MCF 10A (cell line): ENCODE measurements at regions not wholly inside any gene's neighbourhood (a gene's known extent, or its start where the extent isn't known, plus 50 kb on each side); places are given as distances from the start of the nearest gene placed in this dataset.

Experiments used
- BruUV-seq: library from RNA; stranded (reverse); fragments of 400-500 nt; replicated peaks from 2 replicates; lab custom pipeline; 2021; lab: Mats Ljungman, UMichigan
- CTCF ChIA-PET: fragments of 300-600 bp; sonication (Branson Sonifier 250); formaldehyde crosslinking; extraction: SDS; loops from one replicate; lab custom pipeline; 2021; ENCODE audit warnings: antibody characterized with exemption, inconsistent platforms; lab: Yijun Ruan, JAX
- POLR2A ChIA-PET: fragments of 300-600, 350-650 bp; sonication (Branson Sonifier 250); formaldehyde crosslinking; extraction: SDS; loops from one replicate; lab custom pipeline; 2020; ENCODE audit warnings: antibody characterized with exemption, inconsistent platforms; lab: Yijun Ruan, JAX
- DNase-seq: peaks from one replicate; pipeline ENCODE4 v3.0.0-alpha.2; 2018; ENCODE audit not compliant: unreplicated experiment
- H3K27ac Mint-ChIP-seq: one replicate; pipeline ENCODE4 v1.8.0; 2022; ENCODE audit warnings: mild to moderate bottlenecking, low read depth, mixed read lengths; ENCODE audit not compliant: unreplicated experiment
- H3K27me3 Mint-ChIP-seq: one replicate; pipeline ENCODE4 v1.8.0; 2022; ENCODE audit warnings: mixed read lengths; ENCODE audit not compliant: insufficient read depth, unreplicated experiment
- H3K36me3 Mint-ChIP-seq: one replicate; pipeline ENCODE4 v1.8.0; 2022; ENCODE audit warnings: mild to moderate bottlenecking, moderate library complexity, mixed read lengths; ENCODE audit not compliant: insufficient read depth, unreplicated experiment
- H3K4me1 Mint-ChIP-seq: one replicate; pipeline ENCODE4 v1.8.0; 2022; ENCODE audit warnings: mixed read lengths; ENCODE audit not compliant: insufficient read depth, unreplicated experiment
- H3K4me3 Mint-ChIP-seq: one replicate; pipeline ENCODE4 v1.8.0; 2022; ENCODE audit warnings: mild to moderate bottlenecking, moderate library complexity, mixed read lengths; ENCODE audit not compliant: unreplicated experiment
- H3K9me3 Mint-ChIP-seq: one replicate; pipeline ENCODE4 v1.8.0; 2022; ENCODE audit warnings: mixed read lengths; ENCODE audit not compliant: unreplicated experiment
- intact Hi-C: fragments of 100-400 bp; cut with micrococcal nuclease; formaldehyde crosslinking; loops from 2 replicates; pipeline ENCODE4 v1.14.1; 2022
- TF ChIP-seq, protein P1 (sequence below): fragments of 200-600 bp; IDR thresholded peaks from one replicate; pipeline ENCODE4 v1.8.0; 2022; ENCODE audit warnings: antibody characterized with exemption, mild to moderate bottlenecking; ENCODE audit not compliant: unreplicated experiment

DNA sequence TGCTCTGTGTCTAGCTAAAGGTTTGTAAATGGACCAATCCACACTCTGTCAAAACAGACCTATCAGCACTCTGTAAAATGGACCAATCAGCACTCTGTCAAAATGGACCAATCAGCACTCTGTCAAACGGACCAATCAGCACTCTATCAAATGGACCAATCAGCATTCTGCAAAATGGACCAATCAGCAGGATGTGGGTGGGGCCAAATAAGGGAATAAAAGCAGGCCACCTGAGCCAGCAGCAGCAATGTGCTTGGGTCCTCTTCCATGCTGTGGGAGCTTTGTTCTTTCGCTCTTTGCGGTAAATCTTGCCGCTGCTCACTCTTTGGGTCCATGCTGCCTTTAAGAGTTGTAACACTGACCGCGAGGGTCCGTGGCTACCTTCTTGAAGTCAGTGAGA is 740.5 kb upstream of the POM121L12 start:
- H3K4me1 Mint-ChIP-seq = peaks cover 6% of the 10 kb centered on the region
- no peaks in the 10 kb centered on the region for H3K27me3 Mint-ChIP-seq
- ChIA-PET CTCF (no interaction called here), POLR2A (no interaction called here)
- no peak for DNase-seq
- no peak overlapping the region for H3K27ac Mint-ChIP-seq
- H3K9me3 Mint-ChIP-seq = no peaks in the 10 kb centered on the region
- H3K4me3 Mint-ChIP-seq = no peak overlapping the region
- H3K36me3 Mint-ChIP-seq = no peaks in the 10 kb centered on the region
- intact Hi-C loops = no loop called here
- TF ChIP-seq, protein P1, sequence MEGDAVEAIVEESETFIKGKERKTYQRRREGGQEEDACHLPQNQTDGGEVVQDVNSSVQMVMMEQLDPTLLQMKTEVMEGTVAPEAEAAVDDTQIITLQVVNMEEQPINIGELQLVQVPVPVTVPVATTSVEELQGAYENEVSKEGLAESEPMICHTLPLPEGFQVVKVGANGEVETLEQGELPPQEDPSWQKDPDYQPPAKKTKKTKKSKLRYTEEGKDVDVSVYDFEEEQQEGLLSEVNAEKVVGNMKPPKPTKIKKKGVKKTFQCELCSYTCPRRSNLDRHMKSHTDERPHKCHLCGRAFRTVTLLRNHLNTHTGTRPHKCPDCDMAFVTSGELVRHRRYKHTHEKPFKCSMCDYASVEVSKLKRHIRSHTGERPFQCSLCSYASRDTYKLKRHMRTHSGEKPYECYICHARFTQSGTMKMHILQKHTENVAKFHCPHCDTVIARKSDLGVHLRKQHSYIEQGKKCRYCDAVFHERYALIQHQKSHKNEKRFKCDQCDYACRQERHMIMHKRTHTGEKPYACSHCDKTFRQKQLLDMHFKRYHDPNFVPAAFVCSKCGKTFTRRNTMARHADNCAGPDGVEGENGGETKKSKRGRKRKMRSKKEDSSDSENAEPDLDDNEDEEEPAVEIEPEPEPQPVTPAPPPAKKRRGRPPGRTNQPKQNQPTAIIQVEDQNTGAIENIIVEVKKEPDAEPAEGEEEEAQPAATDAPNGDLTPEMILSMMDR = no peak
- no TSS peak for BruUV-seq

DNA sequence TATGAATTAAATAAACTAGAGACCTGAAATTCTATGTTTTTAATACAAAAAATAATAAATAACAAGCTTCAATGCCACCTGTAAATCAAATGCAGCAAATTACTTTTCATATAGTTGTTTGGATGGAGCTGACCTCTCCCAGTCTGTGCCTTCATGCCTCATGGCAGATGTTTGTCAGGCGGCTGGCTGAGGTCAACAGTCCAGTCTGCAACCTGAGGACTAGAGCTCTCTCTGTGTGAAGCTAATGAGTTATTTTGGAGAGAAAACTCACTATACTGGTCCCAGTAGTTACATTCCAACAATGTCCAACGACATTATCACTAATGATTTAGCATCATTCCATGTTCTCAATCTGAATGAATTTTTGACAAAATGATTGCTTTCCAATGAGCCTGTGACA is 746.2 kb upstream of the POM121L12 start:
- intact Hi-C loops = no loop called here
- H3K4me1 Mint-ChIP-seq = no peaks in the 10 kb centered on the region
- no peaks in the 10 kb centered on the region for H3K9me3 Mint-ChIP-seq
- POLR2A ChIA-PET = no interaction called here
- no TSS peak for BruUV-seq
- no peak overlapping the region for H3K27ac Mint-ChIP-seq
- CTCF ChIA-PET = no interaction called here
- TF ChIP-seq, protein P1 = no peak
- H3K4me3 Mint-ChIP-seq = no peak overlapping the region
- no peaks in the 10 kb centered on the region for H3K36me3 Mint-ChIP-seq
- DNase-seq = no peak
- H3K27me3 Mint-ChIP-seq = no peaks in the 10 kb centered on the region

DNA sequence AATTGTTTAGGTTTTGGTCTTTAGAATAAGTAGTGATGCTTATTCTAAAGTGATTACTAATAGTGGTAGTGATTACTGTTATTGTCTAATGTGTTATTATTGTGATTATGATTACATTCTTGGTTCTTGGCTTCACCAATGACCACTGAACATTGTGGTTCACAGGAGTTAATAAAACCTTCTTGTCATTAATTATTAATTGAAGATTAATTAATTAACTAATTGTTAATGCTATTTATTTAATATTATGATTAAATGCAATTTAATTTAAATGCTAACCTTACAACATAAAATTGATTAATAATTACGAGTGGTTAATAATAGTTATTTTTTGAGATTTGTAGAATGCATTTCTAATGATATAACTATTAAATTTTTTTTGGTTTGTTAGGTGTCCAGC is 747.7 kb upstream of the POM121L12 start:
- H3K4me1 Mint-ChIP-seq = no peaks in the 10 kb centered on the region
- no peak overlapping the region for H3K4me3 Mint-ChIP-seq
- POLR2A ChIA-PET = no interaction called here
- H3K36me3 Mint-ChIP-seq = no peaks in the 10 kb centered on the region
- no TSS peak for BruUV-seq
- TF ChIP-seq, protein P1 = no peak
- no peak overlapping the region for H3K27ac Mint-ChIP-seq
- no peaks in the 10 kb centered on the region for H3K9me3 Mint-ChIP-seq
- DNase-seq = no peak
- H3K27me3 Mint-ChIP-seq = no peaks in the 10 kb centered on the region
- intact Hi-C loops = no loop called here
- CTCF ChIA-PET = interaction anchor here (0.6 kb wide), 1 partner anchor 17 kb away, joined by 3 read pairs; no protein-coding TSS in a partner anchor

DNA sequence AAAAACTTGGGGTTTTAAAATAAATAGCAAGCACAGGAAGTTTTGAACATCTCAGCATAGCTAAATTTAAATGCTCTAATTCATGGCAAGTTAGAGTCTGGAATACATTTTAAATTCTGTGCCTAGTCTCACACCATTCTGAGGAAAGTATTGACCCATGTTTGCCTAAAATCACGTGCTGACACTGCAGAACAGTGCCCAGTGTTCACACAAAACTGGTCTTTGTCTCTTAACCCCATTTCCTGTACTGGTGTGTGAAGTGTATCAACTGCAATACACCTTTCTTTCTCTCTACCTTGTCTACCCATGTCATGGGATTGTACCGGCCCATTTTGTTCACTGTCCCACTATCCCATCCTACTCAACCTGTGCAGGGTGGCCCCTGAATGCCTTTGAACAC is 749.7 kb upstream of the POM121L12 start:
- DNase-seq = no peak
- BruUV-seq = no TSS peak
- Mint-ChIP-seq H3K4me3 (no peak overlapping the region), H3K9me3 (no peaks in the 10 kb centered on the region), H3K36me3 (no peaks in the 10 kb centered on the region), H3K27me3 (no peaks in the 10 kb centered on the region), H3K4me1 (no peaks in the 10 kb centered on the region), H3K27ac (no peak overlapping the region)
- intact Hi-C loops = no loop called here
- POLR2A ChIA-PET = no interaction called here
- TF ChIP-seq, protein P1 = no peak
- CTCF ChIA-PET = no interaction called here
